Activated CD4-positive, alpha-beta T cell treated with anti-CD3 and anti-CD28 coated beads, Interleukin-10, Interleukin-2, amounts not matched to agents 100 ng/mL and 50 ng/mL, durations not matched to agents 16 hours and 8 hours (primary cell): ENCODE measurements at regions not wholly inside any gene's neighbourhood (a gene's known extent, or its start where the extent isn't known, plus 50 kb on each side); places are given as distances from the start of the nearest gene placed in this dataset.

Experiments
- DNase-seq: peaks from one replicate; pipeline ENCODE4 v3.0.0-alpha.2; 2020

DNA sequence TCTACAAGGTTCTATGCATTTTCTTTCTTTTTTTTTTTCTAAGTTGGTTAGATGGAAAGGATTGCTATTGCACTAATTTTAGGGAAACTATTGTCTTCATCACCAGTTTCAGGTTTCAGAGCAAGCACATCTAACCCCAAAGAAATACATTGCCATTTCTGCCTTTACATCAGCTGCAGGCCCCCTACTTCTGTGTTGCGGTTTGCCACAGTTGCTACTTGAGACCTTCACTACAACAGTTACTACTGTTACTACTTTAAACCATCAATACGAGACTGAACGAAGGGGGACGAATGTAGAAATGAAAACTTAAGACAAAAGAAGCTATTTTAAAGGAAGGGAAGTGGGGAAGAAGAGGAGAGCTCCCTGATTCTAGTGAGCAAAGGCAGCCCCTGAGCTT lies 256.7 kb upstream of the LCORL start:
- DNase-seq, result no peak

DNA sequence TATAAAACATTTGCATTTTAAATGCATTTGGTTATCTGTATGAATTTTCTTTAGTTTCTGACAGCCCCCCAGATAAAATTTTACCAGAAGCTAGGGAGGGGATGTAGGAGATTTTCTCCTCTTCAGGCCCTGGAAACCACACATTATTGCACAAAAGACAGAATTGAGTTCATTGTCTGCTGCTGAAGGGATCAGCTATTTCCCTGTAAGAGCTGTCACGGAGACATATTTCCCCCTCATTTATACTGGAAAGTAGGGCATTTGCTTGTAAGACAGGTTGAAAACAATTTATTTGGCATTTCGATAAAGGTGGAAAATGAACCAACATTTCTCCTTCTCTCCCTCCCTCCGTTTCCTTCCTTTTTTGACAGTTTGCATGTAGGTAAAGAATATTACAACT lies 241.3 kb upstream of the LCORL start:
- no peak for DNase-seq

DNA sequence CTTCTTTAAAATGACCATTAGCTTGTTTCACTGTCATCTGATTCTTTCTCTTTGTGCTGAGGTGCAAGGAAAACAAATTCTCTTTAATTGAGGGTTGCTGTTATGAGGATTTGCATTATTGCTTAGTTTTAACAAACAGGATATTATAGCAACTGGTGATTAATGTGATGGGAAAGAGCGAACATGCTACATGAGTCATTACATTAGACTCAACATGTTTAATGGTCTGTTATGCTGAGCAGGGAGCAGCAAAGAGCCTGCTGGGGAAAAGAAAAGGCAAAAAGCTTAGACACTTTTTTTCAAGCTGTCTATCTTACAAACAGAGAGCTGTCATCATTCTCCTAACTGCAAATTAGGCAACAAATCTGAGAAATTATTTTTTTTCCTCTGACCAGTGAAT lies 230.5 kb upstream of the LCORL start:
- no peak for DNase-seq

DNA sequence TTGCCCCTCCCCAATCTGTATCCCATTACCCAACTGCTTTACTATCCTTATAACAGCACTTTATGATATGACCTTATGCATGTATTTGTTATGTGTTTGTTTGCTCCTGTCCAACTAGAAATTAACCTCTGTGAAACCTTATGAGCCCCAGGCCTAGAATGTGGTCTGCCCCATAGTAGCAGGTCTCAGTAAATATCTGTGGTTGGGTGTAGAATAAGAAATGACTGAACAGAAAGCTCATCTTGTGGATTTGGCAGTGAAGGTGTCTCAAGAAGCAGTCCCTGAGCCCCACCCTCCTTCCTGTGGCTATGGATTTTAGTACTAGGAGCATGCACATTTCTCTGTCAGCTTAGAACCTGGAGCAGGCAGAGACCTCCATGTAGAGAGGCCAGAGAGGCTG lies 229.0 kb upstream of the LCORL start:
- no peak for DNase-seq

GRCh38 chr4:18248611-18249010 lies 227.1 kb upstream of the LCORL start:
- DNase-seq, result no peak

- DNase-seq, result no peak
Measured at GRCh38 chr4:18247189-18247588, 225.6 kb upstream of the LCORL start.

- no peak for DNase-seq
Measured at GRCh38 chr4:18242919-18243693, 221.6 kb upstream of the LCORL start.

GRCh38 chr4:18241727-18242126 lies 220.2 kb upstream of the LCORL start:
- DNase-seq, result no peak

DNA sequence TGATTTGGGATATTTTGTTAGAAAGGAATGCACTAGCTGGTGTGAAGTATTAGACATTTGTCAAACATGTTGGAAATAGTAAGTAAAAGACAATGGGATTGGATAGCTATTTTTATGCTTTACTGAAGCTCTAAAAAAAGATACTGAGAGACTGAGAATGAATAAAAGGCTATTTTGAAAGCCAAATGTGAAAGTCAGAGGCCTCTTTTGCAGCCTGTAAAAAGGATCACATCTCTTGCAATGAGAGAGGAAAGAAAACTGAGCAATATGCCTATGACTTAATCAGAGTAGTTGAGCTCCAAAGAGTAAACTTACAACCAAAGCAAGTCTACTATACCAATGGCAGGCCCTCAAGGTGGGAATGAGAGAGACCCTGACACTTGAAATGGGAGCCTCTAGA lies 212.6 kb upstream of the LCORL start:
- no peak for DNase-seq

DNA sequence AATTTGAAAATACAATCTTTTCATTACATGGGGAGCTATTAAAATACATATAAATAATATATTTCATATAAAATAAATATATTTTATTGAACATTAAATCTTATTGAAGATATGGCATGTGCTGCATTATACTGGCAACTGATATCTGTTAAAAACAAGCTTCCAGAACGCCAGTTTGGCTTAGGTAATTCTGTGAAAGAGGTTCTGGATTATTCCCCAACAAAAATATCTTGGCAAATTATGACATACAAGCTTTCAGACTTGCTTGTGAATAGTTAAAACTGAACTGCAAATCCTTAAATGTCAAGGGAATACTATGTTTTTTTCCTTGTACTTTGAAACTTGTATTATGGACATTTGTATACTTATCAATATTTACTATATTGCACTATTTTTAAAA lies 210.2 kb upstream of the LCORL start:
- no peak for DNase-seq

GRCh38 chr4:18227880-18228279 lies 206.3 kb upstream of the LCORL start:
- no peak for DNase-seq

GRCh38 chr4:18214411-18215055 lies 193.0 kb upstream of the LCORL start:
- no peak for DNase-seq

GRCh38 chr4:18213576-18214198 lies 192.1 kb upstream of the LCORL start:
- DNase-seq, result no peak

GRCh38 chr4:18209448-18209847 lies 187.9 kb upstream of the LCORL start:
- DNase-seq, result no peak

DNA sequence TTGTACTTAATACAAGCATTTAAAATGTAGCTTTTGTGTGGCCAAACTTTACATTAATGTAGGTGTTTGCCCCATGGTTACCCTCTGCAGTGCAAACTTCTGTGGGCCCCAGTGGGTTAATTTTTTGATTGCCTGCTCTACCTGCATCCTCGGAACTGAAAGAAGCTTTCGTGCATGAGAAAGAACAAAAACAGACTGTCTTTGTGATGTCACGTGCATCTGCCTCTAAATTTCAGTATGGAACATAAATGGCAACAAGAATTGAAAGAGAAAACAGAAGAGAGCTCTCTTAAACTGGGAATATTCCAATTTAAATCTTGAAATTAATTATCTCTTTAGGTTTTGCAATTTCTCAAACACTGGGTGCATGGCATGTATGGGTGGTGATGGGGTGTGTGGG lies 182.4 kb upstream of the LCORL start:
- DNase-seq, result no peak

DNA sequence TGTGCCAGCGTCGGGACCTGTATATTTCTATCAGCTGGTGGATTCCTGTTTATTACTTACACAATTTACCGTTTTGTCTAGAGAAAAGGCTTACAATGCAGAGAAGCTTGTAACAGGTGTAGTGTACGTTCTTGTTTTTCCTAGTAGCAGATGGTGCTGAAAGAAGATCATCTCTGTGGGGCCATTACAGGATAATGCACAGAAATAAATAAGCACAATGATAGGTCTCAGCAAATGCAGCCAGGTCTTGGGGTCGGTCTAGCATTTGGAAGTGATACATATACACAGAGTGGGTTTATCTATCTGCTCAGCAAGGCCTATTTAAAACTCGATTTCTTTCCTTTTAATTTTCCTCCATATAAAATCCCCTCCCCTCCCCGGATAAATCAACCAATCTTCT lies 180.9 kb upstream of the LCORL start:
- DNase-seq, result no peak

DNA sequence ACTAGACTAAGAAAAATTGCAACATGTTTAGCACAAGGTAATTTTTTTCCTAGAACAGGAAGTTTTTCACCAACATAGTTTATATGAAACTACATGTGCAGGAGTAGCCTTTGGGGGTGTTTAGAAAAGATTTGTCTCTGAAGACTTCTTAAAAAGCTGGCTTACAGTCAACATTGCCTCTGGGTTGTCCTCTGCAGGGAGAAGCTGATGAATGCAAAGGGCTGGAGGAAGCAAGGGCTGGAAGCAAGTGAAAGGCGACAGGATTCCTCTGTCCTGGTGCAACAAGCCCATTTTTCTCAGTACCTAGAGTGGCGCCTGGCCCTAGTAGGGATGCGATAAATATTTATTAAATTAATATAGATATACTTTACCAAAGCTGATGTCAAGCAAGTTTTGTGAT lies 180.3 kb upstream of the LCORL start:
- DNase-seq, result no peak

- no peak for DNase-seq
Measured at GRCh38 chr4:18198653-18199052, 177.1 kb upstream of the LCORL start.

- DNase-seq, result no peak
Measured at GRCh38 chr4:18197467-18197866, 175.9 kb upstream of the LCORL start.

- DNase-seq, result no peak
Measured at GRCh38 chr4:18194278-18194677, 172.7 kb upstream of the LCORL start.

DNA sequence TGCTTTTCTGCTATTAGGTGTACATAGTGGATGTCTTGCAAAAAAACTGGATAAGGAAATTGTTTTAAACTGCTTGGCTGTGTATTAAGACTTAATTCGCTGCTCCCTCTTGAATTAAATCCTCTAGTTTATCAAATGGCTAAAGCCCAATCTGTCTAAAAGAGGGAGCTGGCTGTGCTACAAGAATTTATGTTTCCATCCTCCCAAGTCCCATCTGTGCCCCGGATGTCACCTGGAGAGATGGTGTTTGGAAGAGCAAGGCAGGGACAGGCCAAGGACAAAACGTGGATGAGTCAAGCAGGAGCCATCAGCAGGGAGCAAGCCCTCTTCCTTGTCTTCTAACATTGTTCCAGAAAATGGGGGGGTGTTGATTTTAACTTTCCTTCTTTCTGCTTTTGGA lies 171.3 kb upstream of the LCORL start:
- DNase-seq, result no peak

DNA sequence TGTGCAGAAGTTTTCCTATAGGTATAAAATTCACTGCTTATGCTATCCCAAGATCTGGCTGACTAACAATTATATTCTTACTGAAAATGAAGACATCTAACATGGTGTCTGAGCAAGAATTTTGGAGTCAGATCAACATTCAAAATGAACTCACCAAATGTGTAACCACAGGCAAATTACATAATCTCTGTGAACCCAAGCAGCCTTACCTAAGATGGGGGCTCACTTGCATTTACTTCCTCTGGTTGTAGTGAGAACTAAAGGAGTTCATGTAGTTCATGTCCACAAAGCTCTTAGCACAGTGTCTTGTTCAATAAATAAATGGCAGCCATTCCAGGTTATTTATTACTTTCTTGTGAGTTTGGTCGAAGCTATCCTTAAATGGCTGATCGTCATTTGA lies 163.9 kb upstream of the LCORL start:
- DNase-seq, result no peak

- DNase-seq, result no peak
Measured at GRCh38 chr4:18180892-18181291, 159.3 kb upstream of the LCORL start.

DNA sequence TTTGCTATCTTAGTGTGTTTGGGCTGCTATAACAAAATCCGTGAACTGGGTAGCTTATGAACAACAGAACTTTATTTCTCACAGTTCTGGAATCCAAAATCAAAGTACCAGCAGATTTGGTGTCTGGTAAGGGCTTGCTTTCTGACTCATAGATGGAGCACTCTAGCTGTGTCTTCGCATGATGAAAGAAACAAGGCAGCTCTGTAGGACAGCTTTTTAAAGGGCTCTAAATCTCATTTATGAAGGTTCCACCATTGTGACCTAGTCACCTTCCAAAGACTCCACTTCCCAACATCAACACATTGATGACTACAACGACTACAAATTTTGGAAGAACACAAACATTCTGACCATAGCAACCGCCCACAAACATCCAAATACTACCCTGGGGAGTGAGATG lies 158.6 kb upstream of the LCORL start:
- no peak for DNase-seq

DNA sequence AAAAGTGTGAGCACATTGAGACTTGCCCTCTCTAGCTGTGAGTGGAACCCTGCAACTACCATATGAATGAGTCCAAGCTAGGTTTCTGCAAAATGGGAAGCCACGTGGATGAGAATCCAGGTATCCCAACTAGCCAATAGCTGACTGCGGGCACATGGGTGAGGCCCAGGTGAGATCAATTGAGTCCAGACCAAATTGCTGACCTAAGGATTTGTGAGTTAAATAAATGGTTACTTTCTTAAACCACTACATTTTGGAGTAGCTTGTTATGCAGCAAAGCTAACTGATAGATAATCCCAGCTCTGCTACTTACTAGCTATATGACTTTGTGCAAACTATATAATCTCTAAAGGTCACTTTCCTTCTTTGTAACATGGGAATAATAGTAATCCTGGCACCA lies 150.3 kb upstream of the LCORL start:
- DNase-seq, result no peak
